GM18517 (cell line): ENCODE measurements at regions not wholly inside any gene's neighbourhood (a gene's known extent, or its start where the extent isn't known, plus 50 kb on each side); places are given as distances from the start of the nearest gene placed in this dataset.
"Not testable (repeated sequence)": the region's sequence is repeated elsewhere in the genome, so short reads cannot be mapped to it uniquely, and the experiment has no call there.

Source experiments
- ATAC-seq: cut with Tn5 transposase; IDR thresholded peaks from one replicate; pipeline ENCODE4 v1.9.1; 2021; ENCODE audit warnings: mild to moderate bottlenecking, moderate library complexity; ENCODE audit not compliant: unreplicated experiment

- ATAC-seq = no peak
These were observed 143.7 kb upstream of the RPRM start for GRCh38 chr2:153622285-153622684.

- ATAC-seq = no peak
These were observed 144.5 kb upstream of the RPRM start for GRCh38 chr2:153623020-153623419.

DNA sequence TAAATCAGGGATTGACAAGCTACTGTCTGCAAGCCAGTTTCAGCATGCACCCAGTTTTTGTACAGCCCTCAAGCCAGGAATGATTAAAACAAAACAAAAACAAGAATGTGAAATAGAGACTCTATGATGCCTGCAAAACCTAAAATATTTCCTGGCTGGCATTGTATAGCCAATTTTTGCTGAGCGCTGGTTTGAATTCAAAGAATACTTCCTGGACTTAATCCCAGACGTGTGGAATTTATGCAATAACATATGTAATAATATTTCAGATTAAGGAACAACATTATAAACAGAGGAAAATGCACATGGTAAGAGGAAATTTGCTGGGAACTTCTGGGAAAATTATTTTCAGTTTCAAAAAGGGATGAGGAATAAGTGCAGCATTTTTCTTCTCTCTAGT lies 148.1 kb upstream of the RPRM start:
- ATAC-seq = no peak

GRCh38 chr2:153635494-153635893 lies 156.9 kb upstream of the RPRM start:
- no peak for ATAC-seq

DNA sequence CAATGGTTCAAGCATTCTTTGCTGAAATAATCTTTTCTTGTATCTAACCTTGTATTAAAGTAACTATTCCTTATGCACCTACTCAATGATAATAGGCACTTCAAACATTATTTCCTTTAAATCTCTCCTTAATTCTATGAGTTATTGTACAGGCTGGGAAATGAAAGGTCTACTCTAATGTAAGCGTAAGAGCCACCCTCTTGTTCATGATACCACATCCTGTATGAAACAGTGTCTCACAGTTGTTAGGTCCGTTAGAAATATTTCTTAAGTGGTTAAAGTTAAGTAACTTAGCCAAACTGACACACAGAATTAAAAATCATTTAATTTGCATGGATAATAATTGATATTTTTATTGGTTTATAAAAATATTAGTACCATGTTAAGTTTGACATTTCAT lies 162.5 kb upstream of the RPRM start:
- ATAC-seq = no peak

DNA sequence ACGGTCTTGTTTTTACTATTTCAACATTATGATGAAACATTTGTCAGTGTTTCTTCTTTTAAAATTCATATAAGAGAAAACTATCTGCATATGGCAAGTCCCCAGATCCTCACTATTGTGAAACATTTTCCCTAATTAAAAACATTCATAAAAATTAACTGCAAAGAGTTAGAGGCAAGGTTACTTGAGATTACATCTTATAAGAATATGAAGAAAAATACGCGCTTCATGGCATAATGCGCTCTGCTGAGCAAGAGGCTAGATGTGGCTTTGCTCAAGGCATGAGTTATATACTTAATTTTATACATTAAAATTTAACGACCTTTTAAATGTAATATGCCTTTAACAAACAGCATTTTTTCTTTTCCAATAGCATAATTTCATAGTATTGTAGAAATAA lies 166.4 kb upstream of the RPRM start:
- no peak for ATAC-seq

DNA sequence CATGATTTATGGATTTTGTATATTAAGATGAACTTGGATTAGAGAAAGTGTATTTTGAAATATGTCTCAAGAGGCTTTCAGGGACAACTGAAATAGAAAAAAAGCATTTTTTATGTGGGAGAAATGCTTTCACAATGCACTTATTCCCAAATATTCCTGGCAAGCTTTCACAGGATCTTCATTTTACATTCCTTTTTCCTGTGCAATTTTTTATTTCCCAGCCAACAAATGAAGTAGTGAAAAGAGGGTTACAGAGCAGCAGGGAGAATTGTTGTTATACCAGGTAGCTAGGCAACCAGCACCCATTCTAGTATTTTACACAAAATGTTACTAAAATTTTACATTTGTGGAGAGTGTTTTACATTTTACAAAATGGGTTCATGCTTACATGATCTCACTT lies 167.0 kb upstream of the RPRM start:
- ATAC-seq = no peak

GRCh38 chr2:153657651-153658050 lies 179.1 kb upstream of the RPRM start:
- no peak for ATAC-seq

- ATAC-seq = no peak
These were observed 183.2 kb upstream of the RPRM start for GRCh38 chr2:153661801-153662200.

GRCh38 chr2:153663371-153663770 lies 184.8 kb upstream of the RPRM start:
- no peak for ATAC-seq

DNA sequence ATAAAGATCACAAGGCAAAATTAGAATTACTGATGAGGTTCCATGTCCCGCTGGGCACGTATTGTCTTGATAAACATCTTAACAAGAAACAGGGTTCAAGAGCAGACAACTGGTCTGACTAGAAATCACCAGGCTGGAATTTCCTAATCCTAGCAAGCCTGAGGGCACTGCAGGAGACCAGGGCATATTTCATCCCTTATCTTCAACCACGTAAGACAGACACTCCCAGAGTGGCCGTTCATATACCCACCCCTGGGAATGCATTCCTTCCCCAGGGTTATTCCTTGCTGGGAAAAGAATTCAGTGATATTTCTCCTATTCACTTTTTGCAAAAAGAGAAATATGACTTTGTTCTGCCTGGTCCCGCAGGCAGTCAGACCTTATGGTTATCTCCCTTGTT lies 185.4 kb upstream of the RPRM start:
- not testable (repeated sequence) for ATAC-seq

DNA sequence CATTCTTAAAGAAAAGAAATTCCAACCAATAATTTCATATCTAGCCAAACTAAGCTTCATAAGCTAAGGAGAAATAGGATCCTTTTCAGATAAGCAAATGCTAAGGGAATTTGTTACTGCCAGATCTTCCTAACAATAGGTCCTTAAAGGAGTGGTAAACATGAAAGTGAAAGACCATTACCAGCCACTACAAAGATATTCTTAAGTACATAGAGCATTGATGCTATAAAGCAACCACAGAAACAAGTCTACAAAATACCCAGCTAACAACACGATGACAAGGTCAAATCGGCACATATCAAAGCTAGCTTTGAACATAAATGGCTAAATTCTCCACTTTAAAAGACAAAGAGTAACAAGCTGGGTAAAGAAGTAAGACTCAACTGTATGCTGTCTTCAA lies 188.9 kb upstream of the RPRM start:
- ATAC-seq = no peak

GRCh38 chr2:153668923-153669322 lies 190.4 kb upstream of the RPRM start:
- no peak for ATAC-seq

GRCh38 chr2:153710128-153710527 lies 161.6 kb upstream of the GALNT13 start:
- no peak for ATAC-seq

GRCh38 chr2:153715218-153715850 lies 156.4 kb upstream of the GALNT13 start:
- ATAC-seq = no peak

GRCh38 chr2:153717060-153717459 lies 154.7 kb upstream of the GALNT13 start:
- ATAC-seq = no peak

- ATAC-seq = no peak
These were observed 132.3 kb upstream of the GALNT13 start for GRCh38 chr2:153739394-153739793.

GRCh38 chr2:153761936-153762335 lies 109.8 kb upstream of the GALNT13 start:
- ATAC-seq = no peak

DNA sequence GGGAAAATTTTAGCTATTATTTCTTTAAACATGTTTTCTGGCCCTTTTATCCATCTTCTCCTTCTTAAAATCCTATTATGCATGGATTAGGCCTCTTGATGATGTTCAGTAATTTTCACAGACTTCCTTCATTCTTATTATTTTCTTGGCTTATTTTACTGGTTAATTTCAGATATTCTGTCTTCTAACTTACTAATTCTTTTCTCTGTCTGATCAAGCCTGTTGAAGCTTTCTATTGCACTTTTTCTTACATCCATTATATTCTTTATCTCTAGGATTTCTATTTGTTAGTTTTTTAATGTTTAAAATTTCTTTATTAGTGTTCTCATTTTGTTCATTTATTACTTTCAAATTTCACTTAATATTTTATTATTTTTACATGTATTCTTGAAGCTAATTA lies 105.3 kb upstream of the GALNT13 start:
- no peak for ATAC-seq

DNA sequence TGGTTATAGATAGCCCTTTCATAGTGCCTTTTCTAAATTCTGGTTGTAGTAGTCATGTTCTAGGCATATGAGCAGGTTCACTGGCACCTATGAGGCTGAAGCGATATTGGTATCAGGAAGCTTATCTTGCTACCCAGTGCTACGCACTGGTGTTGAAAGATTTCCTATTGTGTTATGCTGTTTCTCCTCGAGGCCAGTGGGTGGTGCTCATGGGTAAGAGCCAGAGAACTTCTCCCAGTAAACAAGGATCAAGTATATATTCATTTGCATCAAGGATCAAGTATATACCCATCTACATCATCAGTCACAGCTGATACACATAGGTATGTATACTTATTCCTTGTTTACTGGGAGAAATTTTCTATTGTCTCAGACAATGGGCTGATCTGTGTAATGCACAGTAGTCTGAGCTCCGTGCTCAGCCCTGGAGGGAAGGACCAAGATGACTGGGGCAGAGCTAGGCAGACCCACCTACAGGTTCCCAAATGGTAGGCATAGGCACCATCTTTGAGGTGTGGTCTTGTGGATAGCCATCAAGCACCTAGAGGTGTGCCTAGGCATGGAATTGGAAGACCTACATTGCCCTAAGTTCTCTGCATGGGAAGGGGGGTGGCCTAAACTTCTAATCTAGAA lies 101.2 kb upstream of the GALNT13 start:
- no peak for ATAC-seq

DNA sequence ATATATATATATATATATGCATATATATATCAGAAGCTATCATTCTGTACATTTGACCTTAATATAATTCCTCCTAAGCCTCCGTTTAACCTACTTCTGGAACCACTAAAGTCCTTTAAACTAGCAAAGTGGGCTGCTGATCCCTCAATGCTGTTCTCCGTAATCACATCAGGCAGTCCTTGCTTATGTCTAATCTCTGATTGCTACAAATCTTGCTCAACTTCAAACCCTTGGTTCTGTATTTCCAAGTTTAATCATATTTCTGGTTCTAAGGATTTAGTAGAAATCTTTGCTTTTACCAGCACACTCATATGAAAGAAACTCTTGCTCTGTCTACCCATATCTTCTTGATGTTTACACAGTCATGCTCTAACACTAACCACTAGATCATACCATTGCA lies 91.5 kb upstream of the GALNT13 start:
- no peak for ATAC-seq

DNA sequence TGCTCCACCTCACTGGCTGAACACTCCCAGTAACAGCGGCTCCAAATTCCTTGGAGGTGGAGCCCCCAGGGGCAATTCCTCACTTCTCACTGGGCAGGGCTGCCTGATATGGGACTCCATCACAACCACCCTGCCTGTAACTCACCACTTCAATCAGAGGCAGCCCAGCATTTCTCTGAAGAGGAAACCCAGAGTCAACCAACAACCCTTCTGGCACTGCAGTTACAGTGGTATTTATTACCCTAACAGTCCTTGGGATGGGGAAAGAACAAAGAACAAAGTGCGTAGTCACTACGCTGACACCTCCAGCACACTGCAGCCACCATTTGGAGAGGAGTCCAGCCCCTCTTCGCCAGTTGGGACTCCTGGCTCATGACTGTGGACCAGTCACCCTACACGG lies 85.7 kb upstream of the GALNT13 start:
- no peak for ATAC-seq

GRCh38 chr2:153787612-153788011 lies 84.1 kb upstream of the GALNT13 start:
- no peak for ATAC-seq
